ENCODE measurements at regions not wholly inside any gene's neighbourhood (a gene's known extent, or its start where the extent isn't known, plus 50 kb on each side); places are given as distances from the start of the nearest gene placed in this dataset.

- no peak for TF ChIP-seq CTCF (IDR thresholded peaks at IDR 0.05 in 2 of 3, conservative IDR thresholded peaks at IDR 0.05 in 1 of 3; ENCODE audit: borderline replicate concordance in 1 of 3, insufficient read depth in 1 of 3, low read depth in 2 of 3, low read length in 2 of 3)
- no peak for TF ChIP-seq POLR2A (IDR thresholded peaks at IDR 0.05; ENCODE audit: borderline replicate concordance, extremely low read depth, insufficient read depth, insufficient read length)
- TF ChIP-seq JUND (IDR thresholded peaks at IDR 0.05) = no peak
- no peak for TF ChIP-seq EGR1 (IDR thresholded peaks at IDR 0.05; ENCODE audit: low read depth)
- no peak for TF ChIP-seq SRF (IDR thresholded peaks at IDR 0.05; ENCODE audit: low read depth)
- TF ChIP-seq REST (IDR thresholded peaks at IDR 0.05; ENCODE audit: low read depth) = no peak
- TF ChIP-seq SIN3A (IDR thresholded peaks at IDR 0.05; ENCODE audit: low read depth) = no peak
- TF ChIP-seq POLR2AphosphoS5 (IDR thresholded peaks at IDR 0.05; ENCODE audit: low read depth, low read length) = no peak
- TF ChIP-seq RAD21 (IDR thresholded peaks at IDR 0.05; ENCODE audit: low read depth) = no peak
- no peak for TF ChIP-seq EZH2 (IDR thresholded peaks at IDR 0.05)
- no peak for TF ChIP-seq ZBTB33 (IDR thresholded peaks at IDR 0.05; ENCODE audit: extremely low read depth, insufficient replicate concordance, low read length)
- TF ChIP-seq YY1 (IDR thresholded peaks at IDR 0.05; ENCODE audit: extremely low read depth, insufficient replicate concordance, low read depth, low read length) = no peak
Observed at GRCh38 chr16:51807551-51807950, 656.5 kb upstream of the SALL1 start.
